Aorta (tissue), 5 donors: ENCODE measurements at regions not wholly inside any gene's neighbourhood (a gene's known extent, or its start where the extent isn't known, plus 50 kb on each side); places are given as distances from the start of the nearest gene placed in this dataset.

Experiments
- ATAC-seq: fragments of 200-7000 bp; cut with Tn5 transposase; one replicate; pipeline ENCODE4 v1.9.1; 2022; ENCODE audit warnings: moderate library complexity; ENCODE audit not compliant: low FRiP score
- DNase-seq, 2 donors: peaks; one replicate each; pipeline ENCODE4 v3.0.0-alpha.2; 2020
- H3K27ac ChIP-seq, 2 donors: one replicate each; pipeline ENCODE4 v1.5.1; 2013; ENCODE audit warnings: low read length in 2 of 2, mild to moderate bottlenecking in 2 of 2, moderate library complexity in 2 of 2, control low read depth in 1 of 2, inconsistent platforms in 1 of 2, low read depth in 1 of 2
- H3K27me3 ChIP-seq, 2 donors: one replicate each; pipeline ENCODE4 v1.6.1; 2013; ENCODE audit warnings: control low read depth in 1 of 2, low read length in 1 of 2, mild to moderate bottlenecking in 1 of 2, moderate library complexity in 1 of 2; ENCODE audit not compliant: insufficient read depth in 2 of 2, control insufficient read depth in 1 of 2
- H3K36me3 ChIP-seq, 2 donors: one replicate each; pipeline ENCODE4 v1.6.1; 2013; ENCODE audit warnings: control low read depth in 1 of 2, low read length in 1 of 2, mild to moderate bottlenecking in 1 of 2; ENCODE audit not compliant: insufficient read depth in 2 of 2, control insufficient read depth in 1 of 2
- H3K4me1 ChIP-seq, 2 donors: one replicate each; pipeline ENCODE4 v1.6.1; 2013; ENCODE audit warnings: low read length in 2 of 2, control low read depth in 1 of 2, mild to moderate bottlenecking in 1 of 2, moderate library complexity in 1 of 2; ENCODE audit not compliant: insufficient read depth in 2 of 2, control insufficient read depth in 1 of 2
- H3K4me3 ChIP-seq, 2 donors: one replicate each; pipeline ENCODE4 v1.5.1; 2013; ENCODE audit warnings: low read length in 2 of 2, control low read depth in 1 of 2, mild to moderate bottlenecking in 1 of 2
- H3K9me3 ChIP-seq: one replicate; pipeline ENCODE4 v1.6.1; 2013; ENCODE audit warnings: mild to moderate bottlenecking, low read length; ENCODE audit not compliant: control insufficient read depth
- WGBS, 2 donors: extraction: QIAGEN DNeasy Blood & Tissue Kit; methylation state at CpG; one replicate each; pipeline ENCODE4 v1.1.7; 2013; 5-methylcytosine and 5-hydroxymethylcytosine counted together
- intact Hi-C, 2 donors: fragments of 100-400 bp; cut with DNase I; formaldehyde crosslinking; loops; one replicate each; pipeline versions ENCODE4 v1.14.2 to v1.15.0; 2022
- donor health status: healthy with polysubstance abuse.
- donor health status: Bipolar disorder and iron deficiency.
- donor health status: DM: no; HTN: no; CAD: no.
- donor health status: DM: no; HTN: no; CAD: no.
- donor health status: DM: yes; HTN: yes; CAD: no.

- ATAC-seq (no peak), DNase-seq (no peak)
- intact Hi-C loops = no loop called here
- H3K9me3 ChIP-seq = peaks cover under 1% of the 10 kb centered on the region
- 67 to 68% methylated on average over 3 of the region's 3 CpGs for WGBS, 2 donors
- no peaks in the 10 kb centered on the region for H3K4me1 ChIP-seq
- no peaks in the 10 kb centered on the region for H3K27me3 ChIP-seq
- H3K27ac ChIP-seq = no peak overlapping the region
- no peak overlapping the region for H3K4me3 ChIP-seq
- H3K36me3 ChIP-seq = no peaks in the 10 kb centered on the region
These were observed 98.6 kb downstream of the FHDC1 start for GRCh38 chr4:153034681-153035080.

GRCh38 chr4:153036931-153037482, 100.9 kb downstream of the FHDC1 start:
- ATAC-seq = no peak
- no peaks in the 10 kb centered on the region for H3K36me3 ChIP-seq
- 67 to 72% methylated on average over 5 of the region's 5 CpGs for WGBS, 2 donors

GRCh38 chr4:153038623-153039311, 102.6 kb downstream of the FHDC1 start:
- ATAC-seq (no peak), DNase-seq (no peak)
- H3K9me3 ChIP-seq = peaks cover 1% of the 10 kb centered on the region
- 49 to 53% methylated on average over 10 of the region's 10 CpGs for WGBS, 2 donors
- H3K4me3 ChIP-seq = no peak overlapping the region
- H3K4me1 ChIP-seq = no peaks in the 10 kb centered on the region
- intact Hi-C loops = no loop called here
- H3K27me3 ChIP-seq = no peaks in the 10 kb centered on the region
- no peaks in the 10 kb centered on the region for H3K36me3 ChIP-seq
- H3K27ac ChIP-seq = no peak overlapping the region

More at GRCh38 chr4:153036931-153037482, 100.9 kb downstream of the FHDC1 start:
- DNase-seq = no peak
- H3K9me3 ChIP-seq = peaks cover 1% of the 10 kb centered on the region
- no peak overlapping the region for H3K27ac ChIP-seq
- no peaks in the 10 kb centered on the region for H3K4me1 ChIP-seq
- no peaks in the 10 kb centered on the region for H3K27me3 ChIP-seq
- H3K4me3 ChIP-seq = no peak overlapping the region
- intact Hi-C loops = no loop called here

- H3K4me3 ChIP-seq = no peak overlapping the region
- DNase-seq = no peak
- H3K27ac ChIP-seq = no peak overlapping the region
- no peaks in the 10 kb centered on the region for H3K4me1 ChIP-seq
- intact Hi-C loops = no loop called here
- H3K9me3 ChIP-seq = peaks cover 1% of the 10 kb centered on the region
- 90 to 92% methylated on average over 3 of the region's 3 CpGs for WGBS, 2 donors
- ATAC-seq = no peak
- no peaks in the 10 kb centered on the region for H3K27me3 ChIP-seq
- H3K36me3 ChIP-seq = no peaks in the 10 kb centered on the region
These were observed 103.5 kb downstream of the FHDC1 start for GRCh38 chr4:153039542-153040185.

GRCh38 chr4:153040677-153041076, 104.6 kb downstream of the FHDC1 start:
- peaks cover 1% of the 10 kb centered on the region for H3K9me3 ChIP-seq
- ATAC-seq (no peak), DNase-seq (no peak)
- H3K4me1 ChIP-seq = no peaks in the 10 kb centered on the region
- 82 to 95% methylated on average over 6 of the region's 6 CpGs for WGBS, 2 donors
- H3K27ac ChIP-seq = no peak overlapping the region
- H3K4me3 ChIP-seq = no peak overlapping the region
- H3K36me3 ChIP-seq = no peaks in the 10 kb centered on the region
- intact Hi-C loops = no loop called here
- no peaks in the 10 kb centered on the region for H3K27me3 ChIP-seq

GRCh38 chr4:153044036-153044435, 107.9 kb downstream of the FHDC1 start:
- 90% methylated on average over 1 of the region's 1 CpG for WGBS, 2 donors
- Histone ChIP-seq H3K4me3 (no peak overlapping the region), H3K9me3 (peaks cover 1% of the 10 kb centered on the region), H3K4me1 (no peaks in the 10 kb centered on the region), H3K36me3 (no peaks in the 10 kb centered on the region), H3K27me3 (no peaks in the 10 kb centered on the region), H3K27ac (no peak overlapping the region)
- DNase-seq (no peak), ATAC-seq (no peak)
- intact Hi-C loops = no loop called here

GRCh38 chr4:153045111-153045982, 109.2 kb downstream of the FHDC1 start:
- no peak overlapping the region for H3K27ac ChIP-seq
- 84 to 87% methylated on average over 4 of the region's 4 CpGs for WGBS, 2 donors
- H3K36me3 ChIP-seq = no peaks in the 10 kb centered on the region
- H3K9me3 ChIP-seq = peaks cover 1% of the 10 kb centered on the region
- H3K27me3 ChIP-seq = no peaks in the 10 kb centered on the region
- no peak for DNase-seq
- intact Hi-C loops = no loop called here
- H3K4me3 ChIP-seq = no peak overlapping the region
- H3K4me1 ChIP-seq = no peaks in the 10 kb centered on the region
- no peak for ATAC-seq

- Histone ChIP-seq H3K27ac (no peak overlapping the region), H3K27me3 (no peaks in the 10 kb centered on the region), H3K4me3 (no peak overlapping the region), H3K9me3 (no peaks in the 10 kb centered on the region), H3K36me3 (no peaks in the 10 kb centered on the region), H3K4me1 (no peaks in the 10 kb centered on the region)
- DNase-seq (no peak), ATAC-seq (no peak)
- WGBS, 2 donors = 47 to 66% methylated on average over 3 of the region's 3 CpGs
- intact Hi-C loops = no loop called here
These were observed 122.5 kb downstream of the FHDC1 start for GRCh38 chr4:153058671-153059060.
